ENCODE measurements at regions not wholly inside any gene's neighbourhood (a gene's known extent, or its start where the extent isn't known, plus 50 kb on each side); places are given as distances from the start of the nearest gene placed in this dataset.

- TF ChIP-seq SIN3A (IDR thresholded peaks at IDR 0.05; ENCODE audit: borderline replicate concordance, insufficient read depth, low read length), result no peak
- no peak for TF ChIP-seq TAF1 (IDR thresholded peaks at IDR 0.05; ENCODE audit: borderline replicate concordance, insufficient read depth, low read length)
- TF ChIP-seq POLR2AphosphoS5 (IDR thresholded peaks at IDR 0.05; ENCODE audit: low read depth, low read length), result no peak
- TF ChIP-seq FOXP2 (optimal IDR thresholded peaks at IDR 0.05; ENCODE audit: borderline replicate concordance, extremely low read depth, extremely low read length, insufficient read depth), result no peak
- no peak for TF ChIP-seq REST (IDR thresholded peaks at IDR 0.05; ENCODE audit: insufficient read depth in 1 of 2, low read depth in 2 of 2, low read length in 2 of 2)
Measured at GRCh38 chr4:173752610-173753230, 222.7 kb upstream of the HAND2 start.

- TF ChIP-seq REST (IDR thresholded peaks at IDR 0.05; ENCODE audit: insufficient read depth in 1 of 2, low read depth in 2 of 2, low read length in 2 of 2) (no peak), FOXP2 (optimal IDR thresholded peaks at IDR 0.05; ENCODE audit: borderline replicate concordance, extremely low read depth, extremely low read length, insufficient read depth) (no peak), SIN3A (IDR thresholded peaks at IDR 0.05; ENCODE audit: borderline replicate concordance, insufficient read depth, low read length) (no peak), POLR2AphosphoS5 (IDR thresholded peaks at IDR 0.05; ENCODE audit: low read depth, low read length) (no peak), TAF1 (IDR thresholded peaks at IDR 0.05; ENCODE audit: borderline replicate concordance, insufficient read depth, low read length) (no peak)
Measured at GRCh38 chr4:173748353-173748752, 218.3 kb upstream of the HAND2 start.

- no peak for TF ChIP-seq POLR2AphosphoS5 (IDR thresholded peaks at IDR 0.05; ENCODE audit: low read depth, low read length)
- TF ChIP-seq SIN3A (IDR thresholded peaks at IDR 0.05; ENCODE audit: borderline replicate concordance, insufficient read depth, low read length), result no peak
- no peak for TF ChIP-seq REST (IDR thresholded peaks at IDR 0.05; ENCODE audit: insufficient read depth in 1 of 2, low read depth in 2 of 2, low read length in 2 of 2)
- TF ChIP-seq TAF1 (IDR thresholded peaks at IDR 0.05; ENCODE audit: borderline replicate concordance, insufficient read depth, low read length), result no peak
- no peak for TF ChIP-seq FOXP2 (optimal IDR thresholded peaks at IDR 0.05; ENCODE audit: borderline replicate concordance, extremely low read depth, extremely low read length, insufficient read depth)
Measured at GRCh38 chr4:173747537-173748257, 217.7 kb upstream of the HAND2 start.

- no peak for TF ChIP-seq TAF1 (IDR thresholded peaks at IDR 0.05; ENCODE audit: borderline replicate concordance, insufficient read depth, low read length)
- TF ChIP-seq FOXP2 (optimal IDR thresholded peaks at IDR 0.05; ENCODE audit: borderline replicate concordance, extremely low read depth, extremely low read length, insufficient read depth), result no peak
- no peak for TF ChIP-seq REST (IDR thresholded peaks at IDR 0.05; ENCODE audit: insufficient read depth in 1 of 2, low read depth in 2 of 2, low read length in 2 of 2)
- no peak for TF ChIP-seq SIN3A (IDR thresholded peaks at IDR 0.05; ENCODE audit: borderline replicate concordance, insufficient read depth, low read length)
- no peak for TF ChIP-seq POLR2AphosphoS5 (IDR thresholded peaks at IDR 0.05; ENCODE audit: low read depth, low read length)
Measured at GRCh38 chr4:173746424-173746823, 216.4 kb upstream of the HAND2 start.

All from PFSK-1 (cell line).